NCI-H446 treated with DMSO at 0.1 percent for 48 hours (cell line): ENCODE measurements at regions not wholly inside any gene's neighbourhood (a gene's known extent, or its start where the extent isn't known, plus 50 kb on each side); places are given as distances from the start of the nearest gene placed in this dataset.
"Not testable (repeated sequence)": the region's sequence is repeated elsewhere in the genome, so short reads cannot be mapped to it uniquely, and the experiment has no call there.

Source experiments
- DNase-seq: peaks from one replicate; lab custom pipeline; 2025; lab: John Stamatoyannopoulos, UW

DNA sequence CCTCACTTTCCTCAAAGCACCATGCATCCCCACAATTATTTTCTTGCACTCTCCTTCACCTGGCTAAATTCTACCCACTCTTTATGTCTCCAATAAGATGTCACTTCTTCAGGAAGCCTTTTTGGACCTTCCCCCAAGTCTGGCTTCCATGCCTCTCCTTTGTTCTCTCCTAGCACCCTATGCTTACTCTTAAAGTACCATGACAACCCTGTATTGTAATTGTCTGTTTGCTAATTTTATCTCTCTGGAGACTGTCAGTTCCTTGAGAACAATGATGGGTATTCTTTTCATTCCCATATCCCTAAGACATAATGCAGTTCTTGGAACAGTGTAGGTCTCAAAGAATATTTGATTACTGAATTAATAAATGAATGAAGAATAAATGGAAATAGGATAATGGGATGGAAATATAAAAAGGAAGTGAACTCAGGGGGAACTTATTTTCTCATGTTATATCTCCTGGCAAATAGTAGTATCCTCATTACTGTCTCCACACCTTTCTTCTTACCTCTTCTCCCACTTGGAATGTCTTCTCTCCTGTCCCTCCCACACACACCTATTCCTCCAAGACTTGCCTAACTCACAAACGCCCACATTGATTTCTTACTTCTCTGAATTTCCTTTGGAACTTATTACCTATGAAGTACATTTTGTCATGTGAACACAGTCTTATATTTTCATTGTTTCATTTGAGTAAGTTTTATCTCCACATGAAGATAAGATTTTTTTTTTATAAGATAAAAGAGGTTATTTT is 499.1 kb downstream of the NFIB start:
- no peak for DNase-seq

DNA sequence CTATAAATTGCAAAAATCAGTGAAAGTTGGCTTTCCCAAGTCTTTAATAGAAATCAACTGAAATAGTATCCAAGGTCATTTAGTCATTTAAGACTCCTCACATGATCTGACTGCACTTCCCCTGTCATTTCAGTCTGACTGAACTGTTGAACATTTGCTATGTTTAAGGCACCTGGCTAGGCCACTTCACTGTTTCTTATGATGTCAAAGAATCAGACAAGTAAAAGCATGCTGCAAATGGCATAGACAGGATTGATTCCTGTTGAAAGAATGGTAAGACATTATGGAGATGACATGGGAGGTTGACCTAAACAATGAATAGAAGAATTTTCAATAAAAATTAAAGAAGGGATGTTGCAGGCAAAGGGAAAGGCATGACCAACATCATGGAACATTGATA is 502.1 kb downstream of the NFIB start:
- DNase-seq = no peak

DNA sequence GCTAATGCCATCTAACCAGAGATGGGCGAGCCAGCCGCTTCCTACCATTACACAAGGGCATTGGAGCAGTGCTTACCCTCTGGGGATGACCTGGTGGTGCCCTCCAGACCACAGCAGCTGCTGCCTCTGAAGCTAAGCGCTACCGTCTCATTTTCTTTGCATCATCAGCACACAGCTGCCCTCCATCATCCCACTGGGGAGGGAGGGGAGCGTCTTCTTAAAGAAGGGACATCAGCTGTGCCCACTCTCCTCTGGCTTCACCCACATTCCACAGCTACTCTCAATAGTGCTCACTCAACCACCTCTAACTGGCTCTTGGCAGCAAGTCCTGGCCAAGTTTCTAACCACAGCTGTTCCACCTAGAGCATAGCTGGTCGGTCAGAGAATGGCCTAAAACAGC is 503.4 kb downstream of the NFIB start:
- peak; percentile 82 for DNase-seq

DNA sequence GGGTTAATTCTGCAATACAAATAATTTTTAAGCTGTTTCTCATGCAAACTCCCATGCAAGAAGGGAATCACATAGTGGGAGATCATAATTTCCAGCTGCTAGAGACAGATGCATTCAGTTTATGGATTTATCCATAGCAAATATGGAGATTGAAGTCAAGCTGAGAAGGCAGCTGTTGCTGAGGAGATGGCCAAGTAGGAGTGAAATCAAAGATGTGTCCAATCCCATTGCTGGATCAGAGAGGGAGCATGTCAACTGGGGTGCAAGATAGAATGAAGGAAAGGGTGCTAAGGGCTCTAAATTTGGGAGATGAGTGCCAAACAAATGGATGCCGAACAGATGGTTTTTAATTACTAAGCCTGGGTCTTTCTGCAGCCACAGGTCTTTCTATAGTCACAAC is 504.5 kb downstream of the NFIB start:
- peak; percentile 91 for DNase-seq

DNA sequence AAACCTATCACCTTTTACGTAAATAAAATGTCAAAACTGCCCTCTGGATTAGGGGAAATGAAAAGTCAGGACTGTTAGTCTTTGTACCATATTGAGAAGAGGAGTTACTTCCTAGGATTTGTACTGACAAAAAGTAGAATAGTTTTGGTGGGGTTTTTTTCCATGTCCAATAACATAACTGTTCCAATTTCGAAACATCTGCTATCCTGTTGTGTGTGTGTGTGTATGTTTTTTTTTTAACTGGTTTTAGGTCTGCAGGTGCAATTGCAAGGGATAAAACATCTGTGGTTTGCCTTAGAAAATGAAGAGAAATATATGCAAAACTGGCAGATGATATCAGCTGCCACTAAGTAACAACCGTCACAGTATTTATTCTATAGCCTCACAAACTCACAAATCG is 506.8 kb downstream of the NFIB start:
- DNase-seq = no peak

DNA sequence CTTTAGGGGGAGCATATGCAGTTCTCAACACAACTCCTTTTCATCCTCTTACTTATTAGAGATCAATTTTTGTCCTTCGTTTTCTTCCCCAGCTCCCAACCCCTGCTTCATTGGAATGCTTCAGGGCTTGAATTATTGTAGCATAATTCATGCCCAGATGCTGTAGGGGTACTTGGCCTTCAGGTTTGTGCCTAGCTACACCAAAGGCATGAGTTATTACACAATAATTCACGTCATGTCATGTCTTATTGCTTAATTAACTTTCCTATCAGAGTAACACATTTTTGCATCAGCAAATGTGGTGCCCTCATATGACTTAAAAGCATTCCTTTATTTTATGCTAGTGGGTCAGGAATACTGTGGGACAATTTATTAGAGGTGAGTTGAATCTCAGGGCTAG is 507.2 kb downstream of the NFIB start:
- no peak for DNase-seq

DNA sequence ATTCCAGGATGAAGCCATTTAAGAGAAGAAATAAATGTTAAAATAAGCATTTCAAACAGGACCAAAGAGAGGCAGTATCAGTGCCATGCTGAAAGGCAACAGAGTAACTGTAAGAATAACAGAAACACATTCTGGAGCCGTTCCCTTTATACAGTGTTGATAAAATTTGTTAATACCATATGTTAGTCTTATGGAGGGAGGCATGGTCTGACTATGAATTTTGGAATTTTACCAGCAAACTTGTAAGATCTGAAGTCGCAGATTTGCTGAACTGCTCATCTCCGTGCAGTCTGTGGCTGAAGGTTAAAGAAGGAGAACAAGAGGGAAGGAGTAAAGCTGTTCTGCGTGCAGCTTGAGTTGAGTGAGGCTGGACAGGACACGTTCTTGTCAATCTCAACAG is 508.4 kb downstream of the NFIB start:
- peak; percentile 84 for DNase-seq

DNA sequence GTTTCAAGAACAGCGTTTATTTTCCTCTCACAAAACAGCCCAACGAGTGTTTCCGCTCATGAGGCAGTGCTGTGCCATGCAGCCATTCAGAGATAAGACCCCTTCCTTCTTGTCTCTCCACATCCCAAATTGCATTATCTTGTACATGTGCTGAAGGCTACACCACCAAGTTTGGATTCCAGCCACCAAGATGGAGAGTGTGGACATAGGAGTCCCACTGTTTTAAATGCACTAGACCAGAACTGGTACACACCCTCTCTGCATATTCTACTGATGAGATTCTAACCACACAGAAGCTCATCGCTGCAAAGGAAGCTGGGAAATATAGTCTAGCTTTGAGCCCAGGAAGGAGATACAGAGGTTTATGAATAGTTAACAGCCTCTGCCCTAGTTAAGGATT is 509.4 kb downstream of the NFIB start:
- no peak for DNase-seq

DNA sequence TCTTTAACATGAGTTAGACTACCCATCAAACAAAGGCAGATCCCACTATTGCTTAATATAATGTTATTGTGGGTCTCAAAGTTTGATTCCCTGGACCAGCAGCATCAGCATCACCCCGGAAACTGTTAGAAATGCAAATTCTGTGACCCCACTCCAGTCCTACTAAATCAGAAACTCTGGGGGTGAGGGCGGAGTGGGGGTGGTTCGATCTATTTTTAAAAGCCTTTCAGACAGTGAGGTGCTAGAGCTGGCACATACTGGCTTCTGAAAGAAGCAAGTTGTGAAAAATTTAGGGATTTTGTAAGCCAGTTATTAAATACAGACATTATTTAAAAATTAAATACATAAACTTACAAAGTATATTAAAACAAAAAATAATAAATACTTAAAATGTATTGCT is 513.2 kb downstream of the NFIB start:
- DNase-seq = no peak

DNA sequence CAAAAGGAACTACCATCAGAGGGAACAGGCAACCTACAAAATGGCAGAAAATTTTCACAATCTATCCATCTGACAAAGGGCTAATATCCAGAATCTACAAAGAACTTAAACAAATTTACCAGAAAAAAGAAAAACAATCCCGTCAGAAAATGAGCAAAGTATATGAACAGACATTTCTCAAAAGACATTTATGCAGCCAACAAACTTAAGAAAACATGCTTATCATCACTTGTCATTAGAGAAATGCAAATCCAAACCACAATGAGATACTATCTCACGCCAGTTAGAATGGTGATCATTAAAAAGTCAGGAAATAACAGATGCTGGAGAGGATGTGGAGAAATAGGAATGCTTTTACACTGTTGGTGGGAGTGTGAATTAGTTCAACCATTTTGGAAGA is 516.2 kb downstream of the NFIB start:
- DNase-seq = not testable (repeated sequence)

DNA sequence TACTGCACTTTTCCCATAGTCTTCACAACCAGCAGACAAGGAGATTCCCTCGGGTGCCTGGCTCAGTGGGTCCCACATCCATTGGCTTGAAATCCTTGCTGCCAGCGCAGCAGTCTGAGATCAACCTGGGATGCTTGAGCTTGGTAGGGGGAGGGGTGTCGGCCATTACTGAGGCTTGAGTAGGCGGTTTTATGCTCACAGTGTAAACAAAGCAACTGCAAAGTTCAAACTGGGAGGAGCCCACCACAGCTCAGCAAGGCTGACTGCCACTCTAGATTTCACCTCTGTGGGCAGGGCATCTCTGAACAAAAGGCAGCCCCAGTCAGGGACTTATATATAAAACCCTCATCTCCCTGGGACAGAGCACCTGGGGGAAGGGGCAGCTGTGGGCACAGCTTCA is 512.3 kb upstream of the MPDZ start:
- no peak for DNase-seq

DNA sequence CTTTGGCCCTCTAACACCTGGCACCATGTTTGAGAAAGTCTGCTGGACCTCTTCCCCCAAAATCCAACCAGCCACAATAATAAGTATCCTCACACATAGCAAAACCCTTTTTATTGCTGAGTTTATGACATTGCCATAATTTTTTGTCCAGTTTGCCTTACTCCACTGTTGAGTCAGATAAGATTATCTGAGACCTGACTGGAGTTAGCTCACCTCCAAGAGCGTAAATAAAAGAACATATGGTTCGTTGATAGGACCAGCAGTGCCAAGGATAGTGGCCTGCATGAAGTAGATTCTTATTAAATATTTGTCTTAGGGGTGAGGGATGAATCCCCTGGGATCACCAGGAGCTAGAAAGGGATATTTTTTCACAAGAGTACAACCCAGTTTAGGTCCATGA is 510.6 kb upstream of the MPDZ start:
- DNase-seq = no peak

DNA sequence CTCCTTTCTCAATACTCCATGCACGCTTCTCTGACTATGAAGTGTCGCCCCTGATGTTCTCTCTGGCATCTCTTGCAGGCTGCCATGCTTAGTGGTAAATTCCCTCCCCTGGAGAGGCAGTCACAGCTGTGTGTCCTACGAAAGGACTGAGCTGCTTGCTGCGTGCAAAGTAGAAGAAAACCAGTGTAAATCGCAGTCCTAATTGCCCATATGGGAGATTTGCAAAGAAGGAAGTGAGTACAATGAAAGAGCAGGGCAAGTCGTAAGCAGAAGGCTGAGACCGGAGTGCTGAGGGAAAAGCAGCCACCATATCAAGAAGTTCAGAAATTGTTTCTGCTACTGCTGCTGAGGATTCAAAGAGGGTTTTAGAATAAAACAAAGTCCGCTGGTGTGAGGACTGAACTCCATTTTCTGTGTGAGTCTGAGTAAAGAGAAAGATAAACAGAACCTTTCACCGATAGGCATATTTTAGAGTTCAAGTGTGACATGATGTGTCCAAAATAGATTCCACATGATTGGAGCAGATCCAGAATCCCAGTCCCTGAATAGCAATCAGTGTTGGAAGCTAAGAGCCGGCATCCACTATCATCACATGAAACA is 507.8 kb upstream of the MPDZ start:
- DNase-seq = peak; percentile 93

DNA sequence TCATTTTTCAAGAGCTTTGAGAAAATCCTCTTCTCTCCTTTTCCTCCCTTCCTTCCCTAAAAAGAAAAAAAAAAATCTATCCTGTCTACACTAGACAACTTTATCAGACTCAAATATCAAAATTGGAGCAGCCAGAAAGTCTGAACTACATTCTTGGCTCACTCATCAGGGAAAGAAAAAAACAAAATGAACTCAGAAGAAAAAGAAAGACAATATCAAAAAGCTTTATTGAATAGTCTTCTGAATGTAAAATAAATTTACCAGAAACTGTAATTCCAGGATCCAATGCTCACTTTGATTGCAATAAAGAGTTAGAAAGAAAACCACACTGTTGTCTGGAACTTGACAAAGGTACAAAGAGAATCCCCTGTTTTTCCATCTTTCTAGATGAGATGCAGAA is 507.2 kb upstream of the MPDZ start:
- DNase-seq = no peak

DNA sequence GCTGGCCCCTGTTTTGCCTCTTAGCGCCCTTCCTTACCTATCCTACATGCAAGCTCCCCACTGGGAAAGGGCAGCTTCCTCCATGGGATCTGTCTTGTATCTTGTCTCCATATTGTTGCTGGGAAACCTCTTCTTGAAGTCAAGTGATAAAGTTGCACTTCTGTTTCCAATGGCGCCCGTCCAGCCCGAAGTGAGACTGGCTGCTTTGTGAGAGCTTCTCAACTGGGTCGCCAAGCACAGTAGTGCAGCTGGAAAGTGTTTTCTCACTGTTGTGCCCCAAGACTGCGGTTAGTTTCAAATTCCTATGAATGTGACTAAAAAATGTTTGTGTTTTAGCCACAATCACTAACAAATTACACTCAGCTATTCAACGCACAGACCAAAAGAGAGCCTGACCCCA is 506.6 kb upstream of the MPDZ start:
- no peak for DNase-seq

DNA sequence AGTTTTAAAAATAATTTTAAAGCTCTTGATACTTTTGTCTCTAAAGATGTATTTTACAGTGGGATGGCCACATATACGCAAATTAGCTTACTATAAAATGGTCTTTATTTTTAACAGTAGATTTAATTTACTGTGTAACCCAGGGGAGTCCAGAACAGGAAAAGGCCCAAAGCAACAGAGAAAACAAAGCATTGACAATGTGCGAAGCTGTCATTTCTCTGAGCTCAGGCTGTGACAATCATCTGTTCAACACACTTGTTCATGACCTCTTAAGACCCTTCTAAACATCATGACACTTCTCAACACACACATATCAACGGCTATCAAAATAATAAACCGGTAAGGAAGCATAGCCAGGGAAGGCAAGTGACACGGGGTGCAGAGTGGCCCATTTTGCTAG is 499.6 kb upstream of the MPDZ start:
- no peak for DNase-seq

DNA sequence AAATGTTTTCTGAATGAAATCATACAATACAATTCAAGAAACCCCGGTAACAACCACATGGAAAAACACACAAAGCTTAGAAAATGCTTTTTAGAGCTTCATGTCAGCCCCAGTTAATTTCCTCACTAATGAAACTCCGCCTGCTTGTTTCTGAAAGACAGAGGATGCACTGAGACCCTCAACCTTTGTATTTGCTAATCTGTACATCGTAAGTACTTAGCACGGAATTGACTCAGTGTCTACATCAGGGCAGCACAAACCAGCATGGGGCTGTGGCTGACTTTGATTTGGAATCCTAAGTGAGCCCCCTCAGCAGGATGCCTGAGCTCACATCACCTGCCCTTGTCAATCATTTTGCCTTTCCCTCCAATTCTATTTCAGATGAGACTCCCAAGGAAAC is 499.1 kb upstream of the MPDZ start:
- DNase-seq = no peak

DNA sequence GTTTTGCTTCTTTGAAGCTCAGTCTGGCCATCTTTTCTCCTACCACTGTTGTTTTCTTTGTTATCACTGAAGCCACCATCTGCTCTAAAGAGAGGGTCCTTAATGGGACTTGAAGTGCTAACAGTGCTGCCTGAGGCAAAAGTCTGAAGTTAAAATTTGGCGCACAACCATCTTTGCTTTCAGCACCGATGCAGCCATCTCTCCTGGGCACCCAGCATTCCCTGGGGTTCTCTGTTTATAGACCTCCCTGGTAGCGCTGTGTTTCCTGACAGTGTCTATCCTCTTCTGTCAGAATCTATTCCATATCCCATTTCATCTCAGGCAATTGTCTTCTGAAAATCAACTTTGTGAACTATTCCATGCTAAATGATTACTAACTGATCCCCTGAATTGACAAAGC is 491.5 kb upstream of the MPDZ start:
- DNase-seq = peak; percentile 88

DNA sequence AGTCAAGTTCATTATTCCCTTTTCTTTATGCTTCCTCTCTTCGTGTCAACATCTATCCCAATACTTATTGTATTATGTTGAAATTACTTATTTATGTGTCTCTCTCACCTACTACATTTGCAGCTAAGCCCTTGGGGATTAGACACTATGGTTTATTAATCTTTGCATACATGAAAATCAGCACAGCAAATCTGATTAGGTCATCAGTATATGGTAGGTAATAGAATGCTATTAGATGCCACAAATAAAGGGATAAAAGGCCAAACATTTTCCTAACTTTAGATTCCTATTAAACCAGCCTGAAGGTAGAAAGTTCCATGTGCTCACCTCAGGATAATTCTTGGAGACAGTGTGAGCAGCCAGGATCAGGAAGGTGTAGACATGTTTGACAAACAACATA is 490.1 kb upstream of the MPDZ start:
- DNase-seq = no peak

DNA sequence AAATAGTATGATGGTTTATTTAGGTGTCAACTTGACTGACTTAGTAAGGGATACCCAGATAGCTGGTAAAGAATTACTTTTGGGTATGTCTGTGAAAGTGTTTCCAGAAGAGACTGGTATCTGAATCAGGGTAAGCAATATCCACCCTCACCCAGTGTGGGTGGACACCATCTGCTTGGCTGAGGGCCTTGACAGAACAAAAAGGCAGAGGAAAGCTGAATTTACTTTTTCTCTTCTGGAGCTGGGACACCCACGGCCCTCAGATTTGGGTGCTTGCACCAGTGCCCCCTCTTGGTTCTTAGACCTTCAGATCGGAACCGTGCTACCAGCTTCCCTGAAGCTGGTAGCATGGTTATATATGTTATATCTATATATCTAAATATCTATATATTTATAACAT is 489.5 kb upstream of the MPDZ start:
- DNase-seq = no peak

DNA sequence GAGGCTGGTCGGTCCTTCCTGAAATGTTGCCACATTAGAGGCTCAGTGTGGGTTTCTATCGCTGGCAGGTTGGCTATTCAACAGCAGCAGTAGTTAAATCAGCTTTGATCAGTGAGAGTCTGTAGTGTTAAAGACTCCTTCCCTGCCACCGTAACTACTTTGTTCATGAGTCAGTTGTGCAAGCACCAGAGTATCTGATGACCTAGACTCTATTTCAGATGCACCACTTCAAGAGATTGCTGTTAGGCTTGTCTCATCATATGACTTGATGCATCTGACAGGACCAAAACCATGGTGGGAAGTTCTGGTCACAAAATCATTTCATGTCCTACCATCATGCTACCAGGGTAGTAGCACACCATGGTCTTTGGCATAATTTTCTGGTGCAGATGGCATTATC is 482.7 kb upstream of the MPDZ start:
- no peak for DNase-seq

DNA sequence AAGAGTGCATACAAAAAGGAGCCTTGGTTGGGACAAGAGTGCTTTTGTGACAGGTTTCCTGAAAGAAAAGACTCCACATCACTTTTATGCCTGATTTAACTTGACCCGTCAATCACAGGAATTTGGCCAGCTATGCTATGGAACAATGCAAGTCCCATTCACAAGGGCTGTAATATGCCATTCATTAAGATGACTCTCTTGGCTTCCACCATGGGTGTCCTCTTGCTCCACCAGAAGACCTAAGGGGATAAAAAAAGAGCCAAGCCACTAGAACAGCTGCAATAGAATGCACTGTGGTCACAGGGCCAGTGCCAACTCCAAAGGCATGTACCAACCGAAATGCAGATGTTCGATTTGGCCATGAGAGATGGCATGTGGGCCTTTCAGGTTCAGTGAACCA is 480.1 kb upstream of the MPDZ start:
- DNase-seq = peak; percentile 98

DNA sequence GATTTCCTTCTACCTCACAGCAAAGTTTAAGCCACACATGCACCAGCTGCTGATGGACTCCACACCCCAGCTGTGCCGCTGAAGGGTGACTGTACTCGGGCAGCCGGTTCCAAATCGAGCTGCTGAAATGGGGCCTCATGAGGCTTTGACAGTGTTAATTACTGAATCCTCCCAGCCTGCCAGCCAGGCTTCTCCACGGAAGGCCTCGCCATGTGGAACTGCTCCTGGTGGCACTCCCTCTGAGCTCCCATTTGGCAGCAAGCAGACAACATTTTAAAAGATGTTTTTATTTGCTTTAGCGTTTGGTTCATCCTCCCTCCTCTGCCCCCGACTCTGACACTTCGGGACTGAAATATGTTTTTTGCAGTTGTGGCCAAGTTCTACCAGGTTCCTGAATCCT is 479.4 kb upstream of the MPDZ start:
- DNase-seq = peak; percentile 100

DNA sequence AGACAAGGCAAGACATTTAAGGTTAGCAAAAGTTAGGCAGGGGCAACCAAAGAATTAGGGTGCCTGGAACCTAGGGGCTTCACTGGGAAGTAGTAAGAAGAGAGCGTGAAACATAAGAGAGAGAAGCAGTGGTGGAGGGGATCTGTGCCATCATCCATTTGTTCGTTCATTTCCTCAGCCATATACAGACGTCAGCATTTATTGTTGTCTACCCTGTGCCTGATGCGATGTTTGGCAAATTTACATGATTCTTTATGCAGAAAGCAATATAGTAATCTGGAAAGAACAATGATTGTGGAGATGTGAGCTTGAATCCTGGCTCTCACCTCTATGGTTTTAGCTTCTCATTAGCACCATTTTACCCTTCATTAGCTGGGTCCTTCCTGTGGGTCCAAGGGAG is 477.5 kb upstream of the MPDZ start:
- DNase-seq = no peak
